Activated B cell treated with CpG ODN at 0.5 μM for 24 hours (primary cell): ENCODE measurements at regions not wholly inside any gene's neighbourhood (a gene's known extent, or its start where the extent isn't known, plus 50 kb on each side); places are given as distances from the start of the nearest gene placed in this dataset.

Source experiments
- ATAC-seq: fragments of 200-7000 bp; cut with Tn5 transposase; one replicate; pipeline ENCODE4 v1.10.0; 2021; ENCODE audit warnings: low read depth, mild to moderate bottlenecking, moderate library complexity
- CTCF ChIA-PET: fragments of 350-600 bp; sonication (Branson Sonifier 250); formaldehyde crosslinking; loops from one replicate; lab custom pipeline; 2021; ENCODE audit warnings: antibody characterized with exemption; lab: Charles Lee
- POLR2A ChIA-PET: fragments of 350-600 bp; sonication (Branson Sonifier 250); formaldehyde crosslinking; loops from one replicate; lab custom pipeline; 2021; ENCODE audit warnings: antibody characterized with exemption; lab: Charles Lee
- DNase-seq: peaks from one replicate; pipeline ENCODE4 v3.0.0; 2022
- H3K27ac Mint-ChIP-seq: one replicate; pipeline ENCODE4 v1.8.0; 2020; ENCODE audit warnings: mixed read lengths
- H3K27me3 Mint-ChIP-seq: one replicate; pipeline ENCODE4 v1.8.0; 2021; ENCODE audit warnings: mixed read lengths
- H3K36me3 Mint-ChIP-seq: one replicate; pipeline ENCODE4 v1.8.0; 2021; ENCODE audit warnings: low read depth, mixed read lengths
- H3K4me1 Mint-ChIP-seq: one replicate; pipeline ENCODE4 v1.8.0; 2021; ENCODE audit warnings: mixed read lengths
- H3K4me3 Mint-ChIP-seq: one replicate; pipeline ENCODE4 v1.8.0; 2020; ENCODE audit warnings: mild to moderate bottlenecking, mixed read lengths
- H3K9me3 Mint-ChIP-seq: one replicate; pipeline ENCODE4 v1.8.0; 2020; ENCODE audit warnings: mixed read lengths
- intact Hi-C: fragments of 100-400 bp; cut with micrococcal nuclease; formaldehyde crosslinking; loops from one replicate; pipeline ENCODE4 v1.15.1; 2024
- TF ChIP-seq, protein P1 (sequence below): fragments of 200-600 bp; IDR thresholded peaks from one replicate; pipeline ENCODE4 v1.8.0; 2022; ENCODE audit warnings: antibody characterized with exemption, mild to moderate bottlenecking

DNA sequence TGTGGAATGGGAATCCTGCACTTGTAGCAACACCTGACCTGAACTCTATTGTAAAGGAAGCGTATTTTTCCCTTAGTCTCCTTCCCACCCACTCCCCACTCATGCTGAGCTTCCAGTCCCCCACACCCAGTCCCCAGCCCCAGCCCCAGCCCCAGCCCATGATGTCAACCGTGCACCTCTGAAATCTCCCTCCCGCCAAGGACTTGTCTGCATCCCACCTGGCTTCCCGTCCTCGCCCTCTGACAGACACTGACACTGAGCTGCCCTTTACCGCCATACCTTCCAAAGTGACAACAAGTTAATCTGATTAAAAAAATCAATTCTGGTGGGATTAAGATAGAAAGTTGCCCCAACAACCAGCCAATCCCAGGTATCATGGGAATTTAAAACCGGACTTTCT lies 213.6 kb upstream of the CELF4 start:
- Mint-ChIP-seq H3K9me3 (no peaks in the 10 kb centered on the region), H3K27ac (no peak overlapping the region), H3K27me3 (no peaks in the 10 kb centered on the region), H3K4me3 (no peak overlapping the region), H3K4me1 (no peaks in the 10 kb centered on the region), H3K36me3 (no peaks in the 10 kb centered on the region)
- intact Hi-C loops, result no loop called here
- CTCF ChIA-PET, result no interaction called here
- POLR2A ChIA-PET, result no interaction called here
- no peak for DNase-seq
- TF ChIP-seq, protein P1, sequence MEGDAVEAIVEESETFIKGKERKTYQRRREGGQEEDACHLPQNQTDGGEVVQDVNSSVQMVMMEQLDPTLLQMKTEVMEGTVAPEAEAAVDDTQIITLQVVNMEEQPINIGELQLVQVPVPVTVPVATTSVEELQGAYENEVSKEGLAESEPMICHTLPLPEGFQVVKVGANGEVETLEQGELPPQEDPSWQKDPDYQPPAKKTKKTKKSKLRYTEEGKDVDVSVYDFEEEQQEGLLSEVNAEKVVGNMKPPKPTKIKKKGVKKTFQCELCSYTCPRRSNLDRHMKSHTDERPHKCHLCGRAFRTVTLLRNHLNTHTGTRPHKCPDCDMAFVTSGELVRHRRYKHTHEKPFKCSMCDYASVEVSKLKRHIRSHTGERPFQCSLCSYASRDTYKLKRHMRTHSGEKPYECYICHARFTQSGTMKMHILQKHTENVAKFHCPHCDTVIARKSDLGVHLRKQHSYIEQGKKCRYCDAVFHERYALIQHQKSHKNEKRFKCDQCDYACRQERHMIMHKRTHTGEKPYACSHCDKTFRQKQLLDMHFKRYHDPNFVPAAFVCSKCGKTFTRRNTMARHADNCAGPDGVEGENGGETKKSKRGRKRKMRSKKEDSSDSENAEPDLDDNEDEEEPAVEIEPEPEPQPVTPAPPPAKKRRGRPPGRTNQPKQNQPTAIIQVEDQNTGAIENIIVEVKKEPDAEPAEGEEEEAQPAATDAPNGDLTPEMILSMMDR, result no peak
- ATAC-seq, result no peak

DNA sequence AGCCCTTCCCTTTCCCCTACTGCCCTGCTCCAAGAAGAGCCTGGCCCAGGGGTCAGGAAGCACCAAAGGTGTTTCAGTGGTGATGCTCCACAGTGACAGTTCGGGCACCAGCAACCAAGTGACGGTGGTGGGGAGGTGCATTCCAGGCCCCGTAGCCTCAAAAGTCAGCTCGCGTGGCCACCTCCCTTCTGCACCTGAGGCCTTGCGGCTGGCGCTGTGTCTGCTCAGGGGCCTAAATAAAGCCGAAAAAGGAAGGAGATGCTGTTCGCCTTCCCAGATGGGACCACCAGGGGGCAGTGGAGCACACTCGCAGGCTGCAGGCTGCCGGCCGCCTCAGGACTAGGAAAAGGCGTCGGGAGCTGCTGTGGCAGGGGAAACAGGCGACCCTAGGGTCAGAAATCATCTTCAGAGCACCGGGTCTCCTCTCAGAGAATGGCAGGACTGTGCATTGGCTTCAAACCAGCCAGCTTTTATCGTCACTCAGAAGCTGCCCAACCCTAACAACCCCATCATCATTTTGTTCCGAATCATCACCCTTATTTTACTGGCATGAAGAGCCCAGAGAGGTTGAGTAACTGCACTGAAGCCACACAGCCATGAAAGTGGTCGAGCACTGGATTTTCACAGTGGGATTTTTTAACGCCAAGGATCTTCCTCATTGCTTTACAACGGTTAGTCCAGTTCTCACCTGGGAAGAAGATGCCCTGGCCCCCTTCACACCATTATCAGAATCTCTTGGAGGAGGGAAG lies 213.0 kb upstream of the CELF4 start:
- ATAC-seq (no peak), DNase-seq (no peak)
- ChIA-PET CTCF (no interaction called here), POLR2A (no interaction called here)
- TF ChIP-seq, protein P1, result no peak
- no peak overlapping the region for H3K27ac Mint-ChIP-seq
- intact Hi-C loops, result no loop called here
- H3K4me3 Mint-ChIP-seq, result no peak overlapping the region
- no peaks in the 10 kb centered on the region for H3K9me3 Mint-ChIP-seq
- H3K4me1 Mint-ChIP-seq, result no peaks in the 10 kb centered on the region
- no peaks in the 10 kb centered on the region for H3K36me3 Mint-ChIP-seq
- H3K27me3 Mint-ChIP-seq, result no peaks in the 10 kb centered on the region

DNA sequence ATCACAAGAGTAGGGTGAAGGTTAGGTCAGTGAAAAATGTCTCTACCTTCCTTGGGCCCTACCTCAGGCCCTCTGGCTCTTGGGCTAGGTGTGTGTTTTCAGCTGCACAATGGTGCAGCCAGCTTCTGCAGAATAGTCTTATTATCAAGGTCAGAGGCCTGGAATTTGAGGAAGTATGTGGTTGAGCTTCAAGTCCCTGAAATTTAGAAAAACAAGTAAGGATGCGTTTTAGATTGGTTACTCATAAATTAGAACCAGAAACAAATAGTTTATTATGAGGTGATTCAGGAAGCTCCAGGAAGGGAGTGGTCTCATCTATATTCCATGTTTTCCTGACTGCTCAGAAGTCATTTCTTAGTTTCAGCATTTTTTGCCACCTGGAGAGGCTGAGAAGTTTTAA lies 204.2 kb upstream of the CELF4 start:
- H3K4me1 Mint-ChIP-seq, result no peaks in the 10 kb centered on the region
- ATAC-seq, result no peak

DNA sequence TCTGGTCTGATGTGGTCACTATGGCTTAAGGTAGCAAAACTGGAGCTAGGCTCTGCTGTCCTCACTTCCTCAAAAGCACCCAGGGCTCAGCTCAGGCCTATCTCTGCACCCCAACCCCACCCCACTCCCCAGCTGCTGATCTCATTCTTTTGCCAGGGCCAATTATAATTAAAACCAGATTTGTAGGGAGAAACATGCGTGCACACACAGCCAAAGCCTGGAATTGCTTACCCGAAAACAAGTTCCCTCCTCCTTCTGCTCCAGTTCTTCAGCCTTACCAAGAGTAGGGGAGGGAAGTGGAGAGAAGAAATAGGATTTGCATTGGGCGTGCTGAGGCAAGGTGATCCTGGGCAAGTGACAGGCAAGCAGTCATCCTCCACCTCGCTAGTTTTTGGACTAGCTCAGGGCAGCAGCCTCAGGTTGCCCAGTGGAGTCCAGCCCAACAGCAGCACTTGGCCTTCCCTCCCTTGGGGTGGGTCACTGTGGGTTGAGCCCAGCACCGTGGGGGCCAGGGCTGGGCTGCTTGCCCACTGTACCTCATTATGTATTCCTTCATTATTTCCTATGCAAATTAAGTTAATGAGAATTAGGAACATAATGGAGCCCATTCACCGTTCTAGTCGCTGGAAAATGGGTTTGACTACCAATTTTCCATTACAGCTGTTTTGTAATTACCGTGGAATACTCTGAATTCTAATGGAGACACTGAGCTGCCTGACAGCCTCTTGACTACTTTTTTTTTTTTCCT lies 199.1 kb upstream of the CELF4 start:
- DNase-seq (no peak), ATAC-seq (no peak)
- TF ChIP-seq, protein P1, result no peak
- ChIA-PET CTCF (interaction anchor here (0.6 kb wide), 1 partner anchor 18 kb away, joined by 4 read pairs; no protein-coding TSS in a partner anchor), POLR2A (no interaction called here)
- Mint-ChIP-seq H3K4me1 (no peaks in the 10 kb centered on the region), H3K9me3 (no peaks in the 10 kb centered on the region), H3K27ac (no peak overlapping the region), H3K4me3 (no peak overlapping the region), H3K36me3 (no peaks in the 10 kb centered on the region), H3K27me3 (no peaks in the 10 kb centered on the region)
- intact Hi-C loops, result no loop called here

More for the DNA sequence above, 204.2 kb upstream of the CELF4 start:
- ChIA-PET CTCF (no interaction called here), POLR2A (no interaction called here)
- H3K9me3 Mint-ChIP-seq, result no peaks in the 10 kb centered on the region
- no peak for DNase-seq
- H3K4me3 Mint-ChIP-seq, result no peak overlapping the region
- no peaks in the 10 kb centered on the region for H3K36me3 Mint-ChIP-seq
- TF ChIP-seq, protein P1, result no peak
- intact Hi-C loops, result no loop called here
- H3K27ac Mint-ChIP-seq, result no peak overlapping the region
- no peaks in the 10 kb centered on the region for H3K27me3 Mint-ChIP-seq

DNA sequence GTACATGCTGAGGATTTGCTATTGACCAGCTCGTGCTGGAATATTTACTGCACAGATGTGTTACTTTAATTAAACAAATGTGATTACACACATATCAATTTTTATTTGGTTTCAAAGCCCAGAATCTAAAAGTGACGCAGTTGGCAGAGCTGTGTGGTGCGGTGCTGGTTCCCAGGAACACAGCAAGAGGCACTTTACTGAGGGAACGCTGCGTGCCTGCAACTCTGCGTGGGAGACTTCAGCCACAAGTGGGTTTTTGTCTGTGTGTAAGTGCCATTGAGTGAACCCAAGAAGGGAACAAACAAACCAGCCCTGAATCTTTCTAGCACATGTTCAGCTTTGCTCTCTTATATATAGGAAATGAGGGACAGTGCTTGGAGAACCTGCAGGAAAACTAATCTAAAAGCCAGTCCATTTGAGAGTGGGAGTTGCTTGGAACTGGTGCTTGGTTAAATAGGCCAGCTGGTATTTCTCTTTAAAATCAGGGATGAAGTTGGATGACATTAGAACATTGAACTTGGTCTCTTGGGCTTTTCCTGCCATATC lies 196.6 kb upstream of the CELF4 start:
- DNase-seq (no peak), ATAC-seq (no peak)
- Mint-ChIP-seq H3K4me3 (no peak overlapping the region), H3K9me3 (no peaks in the 10 kb centered on the region), H3K36me3 (no peaks in the 10 kb centered on the region), H3K27ac (no peak overlapping the region), H3K4me1 (no peaks in the 10 kb centered on the region), H3K27me3 (no peaks in the 10 kb centered on the region)
- ChIA-PET POLR2A (no interaction called here), CTCF (no interaction called here)
- TF ChIP-seq, protein P1, result no peak
- intact Hi-C loops, result no loop called here
